Upper lobe of right lung (tissue), 1 donor: ENCODE measurements at regions not wholly inside any gene's neighbourhood (a gene's known extent, or its start where the extent isn't known, plus 50 kb on each side); places are given as distances from the start of the nearest gene placed in this dataset.

Source experiments
- ATAC-seq: fragments of 200-7000 bp; cut with Tn5 transposase; one replicate; pipeline ENCODE4 v1.9.1; 2020; ENCODE audit warnings: mild to moderate bottlenecking, moderate library complexity
- DNase-seq: peaks from one replicate; pipeline ENCODE4 v3.0.0-alpha.2; 2020
- H3K27ac ChIP-seq: fragments of 200-600 bp; one replicate; pipeline ENCODE4 v1.8.0; 2022
- H3K27me3 ChIP-seq: fragments of 200-600 bp; one replicate; pipeline ENCODE4 v1.8.0; 2022; ENCODE audit warnings: mild to moderate bottlenecking
- H3K36me3 ChIP-seq: fragments of 200-600 bp; one replicate; pipeline ENCODE4 v1.8.0; 2022
- H3K4me1 ChIP-seq: fragments of 200-600 bp; one replicate; pipeline ENCODE4 v1.8.0; 2022
- H3K4me3 ChIP-seq: fragments of 200-600 bp; one replicate; pipeline ENCODE4 v1.8.0; 2022; ENCODE audit warnings: mild to moderate bottlenecking
- H3K9me3 ChIP-seq: fragments of 200-600 bp; one replicate; pipeline ENCODE4 v1.8.0; 2022
- intact Hi-C: fragments of 100-400 bp; cut with DNase I; formaldehyde crosslinking; loops from one replicate; pipeline ENCODE4 v1.11.0; 2022
- TF ChIP-seq, protein P1 (sequence below): fragments of 200-600 bp; IDR thresholded peaks from one replicate; pipeline ENCODE4 v1.8.0; 2022; ENCODE audit warnings: antibody characterized with exemption
- donor health status: DM: no; HTN: yes; CAD: no; lungs with severe emphysema.

DNA sequence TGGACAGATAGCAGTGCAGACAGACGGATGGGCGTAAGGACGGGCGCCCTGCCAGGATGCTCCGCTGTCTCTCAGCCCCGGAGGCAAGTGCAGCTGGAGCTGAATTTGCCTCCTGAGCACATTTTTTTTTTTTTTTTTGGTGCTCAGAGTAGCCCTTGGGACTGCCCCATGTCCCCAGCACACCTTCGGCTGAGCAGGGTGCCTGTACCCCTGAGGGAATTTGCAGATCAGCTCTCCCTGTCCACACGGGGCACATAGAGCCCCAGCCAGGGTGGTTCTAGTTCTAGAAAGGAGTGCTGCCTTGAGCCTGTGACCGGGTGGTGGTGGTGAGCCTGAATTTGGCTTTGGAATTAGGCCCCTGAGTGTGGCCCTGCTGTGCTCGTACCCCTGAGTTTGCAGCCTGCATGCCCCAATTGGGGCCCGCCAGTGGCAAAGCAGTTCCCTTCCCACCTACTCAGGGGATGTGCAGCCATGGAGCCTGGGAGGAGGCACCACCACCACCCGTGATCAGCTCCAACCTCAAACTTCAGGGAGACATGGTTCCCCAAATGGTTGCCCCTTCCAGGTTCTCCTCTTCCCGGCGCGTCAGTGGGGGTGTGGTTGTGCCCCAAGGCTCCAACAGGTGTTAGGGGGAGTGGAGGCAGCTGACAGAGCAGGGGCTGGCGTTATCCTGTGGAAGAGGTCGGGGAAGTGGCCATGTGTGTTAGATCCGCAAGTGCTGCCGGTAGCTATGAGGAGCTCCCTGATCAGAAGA lies 1232.7 kb downstream of the BRD1 start:
- Histone ChIP-seq H3K27ac (no peak overlapping the region), H3K4me3 (no peak overlapping the region), H3K4me1 (no peaks in the 10 kb centered on the region), H3K36me3 (no peaks in the 10 kb centered on the region), H3K27me3 (no peaks in the 10 kb centered on the region), H3K9me3 (no peaks in the 10 kb centered on the region)
- no peak for ATAC-seq
- TF ChIP-seq, protein P1, sequence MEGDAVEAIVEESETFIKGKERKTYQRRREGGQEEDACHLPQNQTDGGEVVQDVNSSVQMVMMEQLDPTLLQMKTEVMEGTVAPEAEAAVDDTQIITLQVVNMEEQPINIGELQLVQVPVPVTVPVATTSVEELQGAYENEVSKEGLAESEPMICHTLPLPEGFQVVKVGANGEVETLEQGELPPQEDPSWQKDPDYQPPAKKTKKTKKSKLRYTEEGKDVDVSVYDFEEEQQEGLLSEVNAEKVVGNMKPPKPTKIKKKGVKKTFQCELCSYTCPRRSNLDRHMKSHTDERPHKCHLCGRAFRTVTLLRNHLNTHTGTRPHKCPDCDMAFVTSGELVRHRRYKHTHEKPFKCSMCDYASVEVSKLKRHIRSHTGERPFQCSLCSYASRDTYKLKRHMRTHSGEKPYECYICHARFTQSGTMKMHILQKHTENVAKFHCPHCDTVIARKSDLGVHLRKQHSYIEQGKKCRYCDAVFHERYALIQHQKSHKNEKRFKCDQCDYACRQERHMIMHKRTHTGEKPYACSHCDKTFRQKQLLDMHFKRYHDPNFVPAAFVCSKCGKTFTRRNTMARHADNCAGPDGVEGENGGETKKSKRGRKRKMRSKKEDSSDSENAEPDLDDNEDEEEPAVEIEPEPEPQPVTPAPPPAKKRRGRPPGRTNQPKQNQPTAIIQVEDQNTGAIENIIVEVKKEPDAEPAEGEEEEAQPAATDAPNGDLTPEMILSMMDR, result no peak
- no peak for DNase-seq
- intact Hi-C loops, result no loop called here

- intact Hi-C loops, result no loop called here
- H3K27me3 ChIP-seq, result no peaks in the 10 kb centered on the region
- no peak for ATAC-seq
- H3K4me3 ChIP-seq, result no peak overlapping the region
- no peaks in the 10 kb centered on the region for H3K36me3 ChIP-seq
- DNase-seq, result no peak
- no peaks in the 10 kb centered on the region for H3K4me1 ChIP-seq
- H3K27ac ChIP-seq, result no peak overlapping the region
- H3K9me3 ChIP-seq, result no peaks in the 10 kb centered on the region
- TF ChIP-seq, protein P1, result no peak
Observed at GRCh38 chr22:48594016-48594756, 1233.5 kb downstream of the BRD1 start.

DNA sequence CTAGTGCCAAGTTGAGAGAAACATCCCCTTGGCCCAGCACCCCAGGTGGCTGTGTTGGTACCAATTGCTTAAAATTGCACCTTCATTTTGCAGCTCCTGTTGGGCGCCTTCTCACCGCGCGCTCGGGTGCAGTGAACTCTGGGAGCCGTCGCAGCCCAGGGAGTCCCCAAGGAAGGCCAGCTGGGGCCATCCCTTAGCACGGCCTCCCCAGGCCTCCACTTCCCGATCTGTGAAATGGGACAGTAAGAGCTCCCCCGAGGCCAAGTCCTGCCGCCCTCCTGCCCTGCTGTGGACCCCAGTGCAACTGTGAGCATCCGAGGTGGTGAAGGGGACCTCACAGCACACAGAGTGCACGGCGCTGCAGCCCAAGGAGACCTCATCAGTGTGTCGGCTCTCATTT lies 1234.1 kb downstream of the BRD1 start:
- ATAC-seq, result no peak
- intact Hi-C loops, result no loop called here

GRCh38 chr22:48592931-48593330 lies 1234.7 kb downstream of the BRD1 start:
- ATAC-seq (no peak), DNase-seq (no peak)
- no peaks in the 10 kb centered on the region for H3K27me3 ChIP-seq
- H3K36me3 ChIP-seq, result no peaks in the 10 kb centered on the region
- no peak overlapping the region for H3K27ac ChIP-seq
- no peak overlapping the region for H3K4me3 ChIP-seq
- no peaks in the 10 kb centered on the region for H3K4me1 ChIP-seq
- no peaks in the 10 kb centered on the region for H3K9me3 ChIP-seq
- TF ChIP-seq, protein P1, result no peak
- intact Hi-C loops, result no loop called here

More for the DNA sequence above, 1234.1 kb downstream of the BRD1 start:
- no peak for DNase-seq
- Histone ChIP-seq H3K4me3 (no peak overlapping the region), H3K27me3 (no peaks in the 10 kb centered on the region), H3K9me3 (no peaks in the 10 kb centered on the region), H3K27ac (no peak overlapping the region), H3K4me1 (no peaks in the 10 kb centered on the region), H3K36me3 (no peaks in the 10 kb centered on the region)
- TF ChIP-seq, protein P1, result no peak

DNA sequence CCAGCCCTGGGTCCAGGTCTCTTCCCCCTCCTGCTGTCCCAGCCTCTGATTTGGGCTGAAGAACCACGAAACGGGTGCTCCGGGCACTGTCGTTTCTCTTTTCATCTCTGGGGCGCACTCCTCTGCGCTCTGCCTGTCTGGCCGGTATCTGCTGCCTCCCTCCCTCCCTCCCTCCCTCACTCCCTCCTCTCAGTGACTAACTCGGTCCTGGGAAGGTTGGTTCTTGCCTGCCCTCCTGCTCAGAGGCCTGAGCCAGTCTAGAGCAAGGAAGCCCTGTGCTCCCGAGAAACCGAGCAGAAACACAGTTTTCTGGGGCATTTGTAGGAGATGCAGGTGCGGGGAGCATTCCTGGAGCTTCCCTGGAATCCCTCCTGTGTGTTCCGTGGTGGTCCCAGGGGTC lies 1235.2 kb downstream of the BRD1 start:
- Histone ChIP-seq H3K27ac (no peak overlapping the region), H3K9me3 (no peaks in the 10 kb centered on the region), H3K36me3 (no peaks in the 10 kb centered on the region), H3K4me1 (no peaks in the 10 kb centered on the region), H3K27me3 (no peaks in the 10 kb centered on the region), H3K4me3 (no peak overlapping the region)
- intact Hi-C loops, result no loop called here
- no peak for ATAC-seq
- TF ChIP-seq, protein P1, result no peak
- DNase-seq, result no peak
